ENCODE measurements at regions not wholly inside any gene's neighbourhood (a gene's known extent, or its start where the extent isn't known, plus 50 kb on each side); places are given as distances from the start of the nearest gene placed in this dataset.
"Not testable (repeated sequence)": the region's sequence is repeated elsewhere in the genome, so short reads cannot be mapped to it uniquely, and the experiment has no call there.

DNA sequence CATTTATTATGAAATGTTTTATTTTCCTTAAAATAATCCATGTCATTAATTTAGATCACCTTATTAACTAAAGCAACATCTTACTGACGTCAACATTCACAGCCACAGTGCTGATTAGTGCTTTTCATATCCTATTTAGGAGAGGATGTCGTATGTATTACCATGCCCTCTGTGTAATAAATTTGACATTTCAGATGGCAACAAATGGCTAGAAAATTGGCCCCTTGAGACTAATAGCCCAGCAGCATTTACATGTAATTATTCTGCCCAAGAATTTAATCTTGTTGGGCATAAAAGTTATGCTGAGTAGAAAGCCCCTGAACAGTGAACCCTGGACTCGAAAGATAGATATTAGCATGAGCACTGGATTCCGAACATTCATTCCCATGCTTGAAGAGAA lies 391.2 kb downstream of the PRELID2 start:
- no peak overlapping the region for H3K9ac ChIP-seq (ENCODE audit: low read depth, low read length)
- no peaks in the 10 kb centered on the region for H3K9me3 ChIP-seq (ENCODE audit: control insufficient read depth, insufficient read depth, low read length)
- H3K4me3 ChIP-seq (ENCODE audit: low read depth, low read length) = no peak overlapping the region
- no peaks in the 10 kb centered on the region for H3K27me3 ChIP-seq (ENCODE audit: control insufficient read depth, insufficient read depth, low read length)
- H3K36me3 ChIP-seq (ENCODE audit: control insufficient read depth, insufficient read depth, low read length) = no peaks in the 10 kb centered on the region
- H3K4me1 ChIP-seq (ENCODE audit: control insufficient read depth, insufficient read depth, low read length) = no peaks in the 10 kb centered on the region

DNA sequence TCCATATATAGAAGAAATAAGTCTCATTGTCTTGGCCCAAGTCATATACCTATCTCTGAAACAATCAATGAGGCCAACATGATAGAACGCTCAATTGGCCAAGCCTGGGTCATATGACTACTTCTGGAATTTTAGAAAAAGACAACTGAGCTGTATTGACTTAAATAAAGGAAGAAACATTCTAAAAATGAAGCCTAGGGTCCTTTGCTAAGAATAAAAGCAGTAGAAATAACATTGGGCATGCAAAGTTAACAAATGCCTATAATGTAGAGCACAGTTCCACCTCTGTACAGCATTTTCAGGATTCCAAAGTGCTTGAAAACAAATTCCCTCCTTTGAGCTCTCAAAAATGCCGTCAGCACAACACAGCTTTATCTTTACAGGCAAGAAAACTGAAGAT lies 391.8 kb downstream of the PRELID2 start:
- no peak overlapping the region for H3K9ac ChIP-seq (ENCODE audit: low read depth, low read length)
- H3K4me1 ChIP-seq (ENCODE audit: control insufficient read depth, insufficient read depth, low read length) = no peaks in the 10 kb centered on the region
- no peaks in the 10 kb centered on the region for H3K36me3 ChIP-seq (ENCODE audit: control insufficient read depth, insufficient read depth, low read length)
- no peak overlapping the region for H3K4me3 ChIP-seq (ENCODE audit: low read depth, low read length)
- H3K9me3 ChIP-seq (ENCODE audit: control insufficient read depth, insufficient read depth, low read length) = no peaks in the 10 kb centered on the region
- no peaks in the 10 kb centered on the region for H3K27me3 ChIP-seq (ENCODE audit: control insufficient read depth, insufficient read depth, low read length)

DNA sequence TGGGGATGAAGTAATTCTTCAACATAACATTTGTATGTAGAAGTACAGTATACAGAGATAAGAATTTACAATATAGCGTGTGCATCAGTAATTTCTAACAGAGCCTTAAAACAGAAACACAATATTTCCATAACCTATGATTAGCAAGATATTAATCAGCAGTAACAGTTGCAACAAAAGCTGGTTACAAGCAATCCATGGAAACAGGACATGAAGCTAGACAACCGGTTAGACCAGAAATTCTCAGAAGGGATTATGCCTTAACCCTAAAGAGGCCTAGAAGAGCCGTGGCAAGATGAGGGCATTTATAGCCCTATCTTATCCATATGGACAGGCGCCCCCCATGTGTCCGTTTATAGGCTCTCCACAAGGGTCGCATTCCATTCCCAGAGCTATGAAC lies 392.5 kb downstream of the PRELID2 start:
- not testable (repeated sequence) for H3K9me3 ChIP-seq (ENCODE audit: control insufficient read depth, insufficient read depth, low read length); H3K27me3 ChIP-seq (ENCODE audit: control insufficient read depth, insufficient read depth, low read length); H3K4me1 ChIP-seq (ENCODE audit: control insufficient read depth, insufficient read depth, low read length); H3K4me3 ChIP-seq (ENCODE audit: low read depth, low read length); H3K9ac ChIP-seq (ENCODE audit: low read depth, low read length); H3K36me3 ChIP-seq (ENCODE audit: control insufficient read depth, insufficient read depth, low read length)

DNA sequence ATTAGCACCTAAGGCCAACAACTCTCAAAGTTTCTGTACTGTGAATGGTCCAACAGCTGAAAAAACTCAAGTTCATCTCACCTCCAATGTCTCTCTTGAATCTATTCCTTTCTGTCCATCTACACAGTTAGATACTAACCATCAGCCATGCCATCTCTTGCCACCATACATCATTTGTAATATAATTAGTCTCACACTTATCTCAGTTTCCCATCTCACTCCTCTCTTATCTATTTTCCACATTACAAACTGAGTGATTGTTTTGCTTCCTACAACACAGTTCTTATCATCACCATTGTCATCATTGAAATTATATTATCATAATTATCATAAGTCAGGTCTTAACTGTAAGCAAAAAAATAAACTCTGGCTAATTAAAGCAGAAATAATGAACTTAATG lies 393.9 kb downstream of the PRELID2 start:
- Histone ChIP-seq H3K9me3 (ENCODE audit: control insufficient read depth, insufficient read depth, low read length) (no peaks in the 10 kb centered on the region), H3K27me3 (ENCODE audit: control insufficient read depth, insufficient read depth, low read length) (no peaks in the 10 kb centered on the region), H3K4me1 (ENCODE audit: control insufficient read depth, insufficient read depth, low read length) (no peaks in the 10 kb centered on the region)

DNA sequence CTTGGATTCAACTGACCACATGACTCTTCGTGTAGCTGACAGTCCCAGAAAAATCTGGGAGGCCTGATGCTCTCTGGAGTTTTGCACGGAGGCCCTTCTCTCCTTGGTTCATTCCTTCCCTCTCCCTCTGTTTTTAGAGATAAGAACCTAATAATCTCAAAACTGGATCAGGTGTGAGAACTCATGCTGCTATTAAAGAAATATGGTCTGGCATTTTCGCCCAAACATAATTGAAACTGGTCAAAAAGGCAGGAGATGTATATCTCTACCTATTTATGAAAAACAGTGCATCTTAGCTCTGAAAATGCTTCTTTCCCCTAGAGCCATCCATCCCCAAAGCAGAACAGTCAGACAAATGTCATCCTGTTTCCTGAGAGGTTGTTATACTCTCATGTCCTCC lies 397.5 kb downstream of the PRELID2 start:
- Histone ChIP-seq H3K27me3 (ENCODE audit: control insufficient read depth, insufficient read depth, low read length) (no peaks in the 10 kb centered on the region), H3K9ac (ENCODE audit: low read depth, low read length) (no peak overlapping the region), H3K9me3 (ENCODE audit: control insufficient read depth, insufficient read depth, low read length) (no peaks in the 10 kb centered on the region), H3K4me3 (ENCODE audit: low read depth, low read length) (no peak overlapping the region), H3K4me1 (ENCODE audit: control insufficient read depth, insufficient read depth, low read length) (peaks cover 3% of the 10 kb centered on the region), H3K36me3 (ENCODE audit: control insufficient read depth, insufficient read depth, low read length) (no peaks in the 10 kb centered on the region)

More for the DNA sequence above, 393.9 kb downstream of the PRELID2 start:
- no peaks in the 10 kb centered on the region for H3K36me3 ChIP-seq (ENCODE audit: control insufficient read depth, insufficient read depth, low read length)
- no peak overlapping the region for H3K4me3 ChIP-seq (ENCODE audit: low read depth, low read length)
- no peak overlapping the region for H3K9ac ChIP-seq (ENCODE audit: low read depth, low read length)

DNA sequence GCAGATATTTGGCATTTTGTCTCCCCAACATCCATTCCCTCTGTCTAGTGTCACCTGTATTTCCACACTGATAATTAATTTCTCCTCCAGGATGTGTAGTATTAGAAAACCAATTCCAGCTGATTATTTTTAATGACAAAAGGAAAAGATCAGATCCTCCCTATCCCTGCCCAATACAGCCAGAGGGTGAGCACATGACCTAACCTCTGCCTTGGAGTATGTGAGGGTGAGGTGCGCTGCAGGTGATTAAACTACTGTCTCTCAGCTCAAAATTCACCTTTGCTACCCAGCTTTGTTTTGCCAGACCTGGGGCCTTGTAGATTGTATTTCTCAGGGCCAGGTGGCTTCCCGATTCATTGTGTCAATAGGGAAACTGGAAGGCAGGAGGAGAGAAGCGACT lies 402.1 kb downstream of the PRELID2 start:
- Histone ChIP-seq H3K27me3 (ENCODE audit: control insufficient read depth, insufficient read depth, low read length) (no peaks in the 10 kb centered on the region), H3K9ac (ENCODE audit: low read depth, low read length) (no peak overlapping the region), H3K4me1 (ENCODE audit: control insufficient read depth, insufficient read depth, low read length) (peaks cover 6% of the 10 kb centered on the region), H3K4me3 (ENCODE audit: low read depth, low read length) (no peak overlapping the region), H3K36me3 (ENCODE audit: control insufficient read depth, insufficient read depth, low read length) (no peaks in the 10 kb centered on the region), H3K9me3 (ENCODE audit: control insufficient read depth, insufficient read depth, low read length) (no peaks in the 10 kb centered on the region)

DNA sequence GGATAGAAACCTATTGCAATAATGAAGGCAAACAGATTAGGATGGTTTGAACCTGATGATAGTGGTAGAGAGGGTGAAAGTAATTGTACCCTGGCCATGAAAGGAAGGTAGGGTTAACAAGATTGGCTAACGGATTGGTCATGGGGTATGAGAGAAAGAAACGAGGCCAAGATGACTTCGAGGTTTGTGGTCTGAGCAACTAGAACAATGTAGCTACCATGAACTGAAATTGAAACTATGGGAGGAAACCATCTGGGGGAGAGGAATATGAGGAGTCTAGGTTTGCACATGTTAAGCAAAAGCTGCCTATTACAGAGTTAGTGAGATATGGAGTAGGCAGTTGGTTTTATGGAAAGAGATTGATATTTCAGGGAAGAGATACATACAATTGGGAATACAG lies 406.0 kb downstream of the PRELID2 start:
- Histone ChIP-seq H3K4me1 (ENCODE audit: control insufficient read depth, insufficient read depth, low read length) (peaks cover 6% of the 10 kb centered on the region), H3K9ac (ENCODE audit: low read depth, low read length) (no peak overlapping the region)

DNA sequence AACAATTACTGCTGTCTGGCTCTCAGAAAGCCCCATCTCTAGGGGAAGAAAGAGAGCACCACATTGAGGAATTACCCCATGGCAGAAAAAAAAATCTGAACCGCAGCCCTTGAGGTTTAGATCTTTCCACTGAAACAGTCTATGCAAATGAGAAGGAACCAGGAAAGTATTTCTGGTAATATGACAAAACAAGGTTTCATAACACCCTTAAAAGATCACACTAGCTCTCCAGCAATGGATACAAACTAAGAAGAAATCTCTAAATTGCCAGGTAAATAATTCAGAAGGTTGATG lies 427.1 kb downstream of the PRELID2 start:
- Histone ChIP-seq H3K4me3 (ENCODE audit: low read depth, low read length) (no peak overlapping the region), H3K27me3 (ENCODE audit: control insufficient read depth, insufficient read depth, low read length) (no peaks in the 10 kb centered on the region)

More for the DNA sequence above, 406.0 kb downstream of the PRELID2 start:
- H3K36me3 ChIP-seq (ENCODE audit: control insufficient read depth, insufficient read depth, low read length) = no peaks in the 10 kb centered on the region
- H3K27me3 ChIP-seq (ENCODE audit: control insufficient read depth, insufficient read depth, low read length) = no peaks in the 10 kb centered on the region
- H3K9me3 ChIP-seq (ENCODE audit: control insufficient read depth, insufficient read depth, low read length) = no peaks in the 10 kb centered on the region
- H3K4me3 ChIP-seq (ENCODE audit: low read depth, low read length) = no peak overlapping the region

DNA sequence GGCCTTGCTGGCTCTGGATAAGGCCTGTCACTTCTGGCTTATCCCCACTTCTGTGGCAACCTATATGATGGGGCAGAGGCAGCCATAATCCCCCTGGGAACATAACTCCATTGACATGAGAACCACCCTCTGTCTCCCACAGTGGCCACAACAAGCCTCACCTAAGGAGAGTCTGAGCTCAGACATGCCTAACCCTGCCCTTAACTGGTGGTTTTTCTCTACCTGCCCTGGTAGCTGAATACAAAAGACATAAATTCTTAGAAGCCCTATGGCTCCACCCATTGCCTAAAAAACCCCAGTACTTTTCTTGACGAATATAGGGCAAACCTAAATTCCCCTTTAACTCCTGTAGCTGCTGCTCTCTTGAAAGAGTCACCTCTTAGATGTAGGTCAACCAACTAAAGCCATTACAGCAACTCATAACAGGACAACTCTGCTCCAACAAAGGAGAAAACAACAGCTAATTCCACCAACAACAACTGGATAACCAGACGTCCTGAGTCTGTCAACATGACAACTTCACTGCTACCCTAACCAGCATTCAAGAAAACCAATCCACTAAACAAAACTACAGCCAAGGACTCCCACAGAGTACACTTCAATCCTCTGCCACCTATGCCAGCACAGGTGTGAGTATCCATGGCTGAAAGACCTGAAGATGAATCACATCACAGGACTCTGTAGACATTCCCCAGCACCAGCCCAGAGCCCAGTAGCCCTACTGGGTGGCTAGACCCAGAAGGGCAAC lies 427.7 kb downstream of the PRELID2 start:
- no peaks in the 10 kb centered on the region for H3K9me3 ChIP-seq (ENCODE audit: control insufficient read depth, insufficient read depth, low read length)
- no peaks in the 10 kb centered on the region for H3K4me1 ChIP-seq (ENCODE audit: control insufficient read depth, insufficient read depth, low read length)
- no peaks in the 10 kb centered on the region for H3K36me3 ChIP-seq (ENCODE audit: control insufficient read depth, insufficient read depth, low read length)
- H3K4me3 ChIP-seq (ENCODE audit: low read depth, low read length) = no peak overlapping the region
- no peaks in the 10 kb centered on the region for H3K27me3 ChIP-seq (ENCODE audit: control insufficient read depth, insufficient read depth, low read length)
- no peak overlapping the region for H3K9ac ChIP-seq (ENCODE audit: low read depth, low read length)

More for the DNA sequence above, 427.1 kb downstream of the PRELID2 start:
- Histone ChIP-seq H3K9ac (ENCODE audit: low read depth, low read length) (no peak overlapping the region), H3K36me3 (ENCODE audit: control insufficient read depth, insufficient read depth, low read length) (no peaks in the 10 kb centered on the region), H3K4me1 (ENCODE audit: control insufficient read depth, insufficient read depth, low read length) (no peaks in the 10 kb centered on the region), H3K9me3 (ENCODE audit: control insufficient read depth, insufficient read depth, low read length) (no peaks in the 10 kb centered on the region)

DNA sequence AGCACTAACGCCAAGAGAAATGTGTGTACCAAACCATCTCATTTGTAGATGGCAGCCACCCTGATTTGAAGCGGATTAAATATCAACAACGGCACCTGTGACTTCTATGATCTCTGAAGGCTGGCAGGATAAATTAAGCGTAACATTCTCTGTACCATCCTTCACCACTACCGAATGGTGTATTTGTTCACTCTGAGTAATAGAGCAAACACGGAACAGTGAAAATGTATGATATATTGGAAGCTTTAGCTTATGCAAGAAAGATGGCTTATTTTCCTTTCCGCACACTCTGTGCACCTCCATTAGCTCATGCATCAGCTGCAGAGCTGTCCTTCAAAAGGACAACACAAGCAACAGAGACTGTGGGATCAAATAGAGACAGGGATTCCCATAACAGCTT lies 431.1 kb downstream of the PRELID2 start:
- Histone ChIP-seq H3K4me1 (ENCODE audit: control insufficient read depth, insufficient read depth, low read length) (no peaks in the 10 kb centered on the region), H3K27me3 (ENCODE audit: control insufficient read depth, insufficient read depth, low read length) (no peaks in the 10 kb centered on the region), H3K4me3 (ENCODE audit: low read depth, low read length) (no peak overlapping the region), H3K9me3 (ENCODE audit: control insufficient read depth, insufficient read depth, low read length) (no peaks in the 10 kb centered on the region), H3K36me3 (ENCODE audit: control insufficient read depth, insufficient read depth, low read length) (no peaks in the 10 kb centered on the region), H3K9ac (ENCODE audit: low read depth, low read length) (no peak overlapping the region)

DNA sequence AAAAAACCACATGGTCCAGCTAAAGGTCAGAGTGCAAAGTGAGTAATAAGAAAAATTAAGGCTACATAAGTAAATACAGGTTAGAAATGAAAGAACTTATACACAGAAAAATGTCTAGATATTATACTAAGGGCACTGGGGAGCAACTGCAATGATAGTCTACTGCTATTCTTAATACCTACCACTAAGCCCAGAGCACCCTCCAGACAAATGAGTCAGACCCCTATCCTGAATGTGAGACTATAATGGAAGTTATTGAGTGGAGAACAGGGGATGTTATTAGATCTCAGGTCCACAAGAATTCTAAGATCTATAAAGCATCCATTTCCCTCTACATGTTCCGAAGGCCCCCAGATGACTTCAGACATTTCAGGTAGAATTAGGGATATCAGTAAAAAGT lies 438.3 kb downstream of the PRELID2 start:
- Histone ChIP-seq H3K4me1 (ENCODE audit: control insufficient read depth, insufficient read depth, low read length) (no peaks in the 10 kb centered on the region), H3K4me3 (ENCODE audit: low read depth, low read length) (no peak overlapping the region), H3K27me3 (ENCODE audit: control insufficient read depth, insufficient read depth, low read length) (no peaks in the 10 kb centered on the region), H3K9ac (ENCODE audit: low read depth, low read length) (no peak overlapping the region), H3K9me3 (ENCODE audit: control insufficient read depth, insufficient read depth, low read length) (no peaks in the 10 kb centered on the region), H3K36me3 (ENCODE audit: control insufficient read depth, insufficient read depth, low read length) (no peaks in the 10 kb centered on the region)

DNA sequence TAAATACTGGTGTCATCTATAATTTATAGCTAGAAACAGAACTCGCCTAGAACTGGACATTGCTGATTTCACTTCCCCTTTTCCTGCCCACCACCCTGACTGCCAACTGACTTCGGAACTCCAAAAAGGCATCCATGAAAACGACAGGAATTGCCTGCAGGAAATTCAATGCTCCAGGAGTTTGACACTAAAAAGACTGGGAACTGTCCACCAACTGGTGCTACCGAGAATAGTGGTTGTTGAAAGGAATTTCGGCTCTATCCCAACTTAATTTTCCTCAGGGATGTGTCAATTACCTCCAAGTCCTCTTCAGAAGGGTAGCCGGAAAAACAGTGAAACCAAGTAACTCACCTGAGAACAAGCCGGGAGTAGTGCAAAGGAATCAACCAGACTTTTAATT lies 440.0 kb downstream of the PRELID2 start:
- not testable (repeated sequence) for H3K9me3 ChIP-seq (ENCODE audit: control insufficient read depth, insufficient read depth, low read length); H3K27me3 ChIP-seq (ENCODE audit: control insufficient read depth, insufficient read depth, low read length); H3K4me1 ChIP-seq (ENCODE audit: control insufficient read depth, insufficient read depth, low read length); H3K9ac ChIP-seq (ENCODE audit: low read depth, low read length); H3K36me3 ChIP-seq (ENCODE audit: control insufficient read depth, insufficient read depth, low read length); H3K4me3 ChIP-seq (ENCODE audit: low read depth, low read length)
